ENCODE measurements at regions not wholly inside any gene's neighbourhood (a gene's known extent, or its start where the extent isn't known, plus 50 kb on each side); places are given as distances from the start of the nearest gene placed in this dataset.

- TF ChIP-seq EZH2 (IDR thresholded peaks at IDR 0.05; ENCODE audit: borderline replicate concordance) (no peak), CTCF (IDR thresholded peaks at IDR 0.05; ENCODE audit: poor library complexity) (no peak)
Observed at GRCh38 chr3:31103181-31103580, 208.7 kb upstream of the GADL1 start.
